Parathyroid adenoma (tissue), 2 donors: ENCODE measurements at regions not wholly inside any gene's neighbourhood (a gene's known extent, or its start where the extent isn't known, plus 50 kb on each side); places are given as distances from the start of the nearest gene placed in this dataset.

Experiments
- H2AFZ ChIP-seq: fragments of 300-600 bp; sonication (generic); one replicate; pipeline ENCODE4 v1.7.0; 2017; ENCODE audit warnings: antibody characterized with exemption, mild to moderate bottlenecking
- H3K27ac ChIP-seq: fragments of 300-600 bp; sonication (generic); one replicate; pipeline ENCODE4 v1.7.0; 2017
- H3K27me3 ChIP-seq: fragments of 300-600 bp; sonication (generic); one replicate; pipeline ENCODE4 v1.7.0; 2017; ENCODE audit warnings: low read length; ENCODE audit not compliant: control insufficient read depth, insufficient read depth
- H3K36me3 ChIP-seq: fragments of 300-600 bp; sonication (generic); one replicate; pipeline ENCODE4 v1.7.0; 2017; ENCODE audit warnings: low read length; ENCODE audit not compliant: control insufficient read depth, insufficient read depth
- H3K4me1 ChIP-seq: fragments of 300-600 bp; sonication (generic); one replicate; pipeline ENCODE4 v1.7.0; 2017; ENCODE audit warnings: control low read depth
- H3K4me2 ChIP-seq: fragments of 300-600 bp; sonication (generic); one replicate; pipeline ENCODE4 v1.7.0; 2017; ENCODE audit warnings: low read length
- H3K4me3 ChIP-seq: fragments of 300-600 bp; sonication (generic); one replicate; pipeline ENCODE4 v1.7.0; 2017; ENCODE audit warnings: low read depth, low read length
- H3K79me2 ChIP-seq: fragments of 300-600 bp; sonication (generic); one replicate; pipeline ENCODE4 v1.7.0; 2017; ENCODE audit warnings: control low read depth
- H3K9ac ChIP-seq: fragments of 300-600 bp; sonication (generic); one replicate; pipeline ENCODE4 v1.7.0; 2017; ENCODE audit warnings: mild to moderate bottlenecking
- H3K9me3 ChIP-seq: fragments of 300-600 bp; sonication (generic); one replicate; pipeline ENCODE4 v1.7.0; 2017; ENCODE audit warnings: low read length; ENCODE audit not compliant: control insufficient read depth
- CTCF ChIP-seq: fragments of 300-600 bp; sonication (generic); IDR thresholded peaks from one replicate; pipeline ENCODE4 v1.7.0; 2017; ENCODE audit warnings: antibody characterized with exemption, mild to moderate bottlenecking
- donor health status: primary hyperparathyroidism.

GRCh38 chr20:7673841-7674240, 266.4 kb downstream of the HAO1 start:
- Histone ChIP-seq H2AFZ (no peak overlapping the region), H3K4me2 (no peak overlapping the region), H3K4me3 (no peak overlapping the region), H3K36me3 (no peaks in the 10 kb centered on the region), H3K4me1 (no peaks in the 10 kb centered on the region), H3K9ac (no peak overlapping the region), H3K27me3 (no peaks in the 10 kb centered on the region), H3K79me2 (no peaks in the 10 kb centered on the region), H3K9me3 (no peaks in the 10 kb centered on the region), H3K27ac (no peak overlapping the region)
- no peak for TF ChIP-seq CTCF

GRCh38 chr20:7682916-7683315, 257.3 kb downstream of the HAO1 start:
- Histone ChIP-seq H2AFZ (no peak overlapping the region), H3K4me1 (no peaks in the 10 kb centered on the region), H3K27me3 (no peaks in the 10 kb centered on the region), H3K27ac (no peak overlapping the region), H3K79me2 (no peaks in the 10 kb centered on the region), H3K4me2 (no peak overlapping the region), H3K9me3 (no peaks in the 10 kb centered on the region), H3K9ac (no peak overlapping the region), H3K4me3 (no peak overlapping the region), H3K36me3 (no peaks in the 10 kb centered on the region)
- no peak for TF ChIP-seq CTCF

GRCh38 chr20:7687065-7687464, 253.2 kb downstream of the HAO1 start:
- Histone ChIP-seq H2AFZ (no peak overlapping the region), H3K36me3 (no peaks in the 10 kb centered on the region), H3K9ac (no peak overlapping the region), H3K4me3 (no peak overlapping the region), H3K27ac (no peak overlapping the region), H3K79me2 (no peaks in the 10 kb centered on the region), H3K27me3 (no peaks in the 10 kb centered on the region), H3K4me1 (no peaks in the 10 kb centered on the region), H3K4me2 (no peak overlapping the region), H3K9me3 (no peaks in the 10 kb centered on the region)
- TF ChIP-seq CTCF = no peak

DNA sequence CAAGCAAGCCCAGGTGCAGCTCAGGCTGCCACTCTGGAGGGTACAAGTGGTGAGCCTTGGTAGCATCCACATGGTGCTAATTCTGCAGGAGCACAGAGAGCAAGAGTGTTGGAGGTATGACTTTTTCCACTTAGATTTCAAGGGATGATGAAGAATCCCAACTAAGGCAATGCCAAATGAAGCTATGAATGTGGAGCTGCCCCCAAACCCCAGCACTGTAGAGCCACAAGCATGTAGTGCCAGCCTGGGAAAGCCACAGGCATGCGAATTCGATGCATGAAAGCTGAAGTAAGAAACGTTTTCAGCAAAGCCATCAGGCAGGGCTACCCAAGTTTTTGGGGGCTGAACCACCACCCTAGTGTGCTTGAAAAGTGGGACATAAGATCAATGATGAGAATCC, 251.1 kb downstream of the HAO1 start:
- H3K27ac ChIP-seq = no peak overlapping the region
- H3K4me3 ChIP-seq = no peak overlapping the region
- no peaks in the 10 kb centered on the region for H3K36me3 ChIP-seq
- H3K4me1 ChIP-seq = no peaks in the 10 kb centered on the region
- H3K9ac ChIP-seq = no peak overlapping the region
- H3K9me3 ChIP-seq = no peaks in the 10 kb centered on the region
- no peaks in the 10 kb centered on the region for H3K27me3 ChIP-seq
- H3K4me2 ChIP-seq = no peak overlapping the region
- H2AFZ ChIP-seq = no peak overlapping the region
- no peaks in the 10 kb centered on the region for H3K79me2 ChIP-seq
- TF ChIP-seq CTCF = no peak

GRCh38 chr20:7691647-7692269, 248.5 kb downstream of the HAO1 start:
- H3K36me3 ChIP-seq = no peaks in the 10 kb centered on the region
- no peak overlapping the region for H2AFZ ChIP-seq
- H3K27ac ChIP-seq = no peak overlapping the region
- no peak overlapping the region for H3K4me2 ChIP-seq
- no peaks in the 10 kb centered on the region for H3K79me2 ChIP-seq
- H3K9ac ChIP-seq = no peak overlapping the region
- H3K4me1 ChIP-seq = no peaks in the 10 kb centered on the region
- no peaks in the 10 kb centered on the region for H3K9me3 ChIP-seq
- H3K4me3 ChIP-seq = no peak overlapping the region
- no peaks in the 10 kb centered on the region for H3K27me3 ChIP-seq
- no peak for TF ChIP-seq CTCF
